Ishikawa (cell line): ENCODE measurements at regions not wholly inside any gene's neighbourhood (a gene's known extent, or its start where the extent isn't known, plus 50 kb on each side); places are given as distances from the start of the nearest gene placed in this dataset.

Source experiments
- CEBPB ChIP-seq: IDR thresholded peaks from 2 replicates; pipeline ENCODE4 v1.6.1; 2012
- EGR1 ChIP-seq: IDR thresholded peaks from 2 replicates; pipeline ENCODE4 v1.6.1; 2012
- EP300 ChIP-seq: IDR thresholded peaks from 2 replicates; pipeline ENCODE4 v1.6.1; 2012; ENCODE audit warnings: borderline replicate concordance
- RAD21 ChIP-seq: IDR thresholded peaks from 2 replicates; pipeline ENCODE4 v1.6.1; 2012; ENCODE audit warnings: low read depth
- REST ChIP-seq: IDR thresholded peaks from 2 replicates; pipeline ENCODE4 v1.6.1; 2012; ENCODE audit warnings: low read depth, mild to moderate bottlenecking
- YY1 ChIP-seq: IDR thresholded peaks from 2 replicates; pipeline ENCODE4 v1.6.1; 2012; ENCODE audit warnings: low read depth

GRCh38 chrX:125940985-125941384 lies 225.1 kb downstream of the DCAF12L2 start:
- TF ChIP-seq EP300, result no peak
- TF ChIP-seq YY1, result no peak
- no peak for TF ChIP-seq REST
- no peak for TF ChIP-seq EGR1
- no peak for TF ChIP-seq RAD21
- TF ChIP-seq CEBPB, result no peak
